Jurkat, Clone E6-1 (cell line): ENCODE measurements at regions not wholly inside any gene's neighbourhood (a gene's known extent, or its start where the extent isn't known, plus 50 kb on each side); places are given as distances from the start of the nearest gene placed in this dataset.
"Not testable (repeated sequence)": the region's sequence is repeated elsewhere in the genome, so short reads cannot be mapped to it uniquely, and the experiment has no call there.

ENCODE experiments used
- DNase-seq: peaks from one replicate; pipeline ENCODE4 v3.0.0-alpha.2; 2011; ENCODE audit warnings: low read depth, low spot score
- H3K4me3 ChIP-seq: 2 replicates; pipeline ENCODE4 v1.5.1; 2011; ENCODE audit warnings: mild to moderate bottlenecking, low read length, control low read depth, moderate library complexity

GRCh38 chr3:153894857-153895256 is 226.3 kb upstream of the ARHGEF26 start:
- H3K4me3 ChIP-seq, result no peak overlapping the region
- no peak for DNase-seq

DNA sequence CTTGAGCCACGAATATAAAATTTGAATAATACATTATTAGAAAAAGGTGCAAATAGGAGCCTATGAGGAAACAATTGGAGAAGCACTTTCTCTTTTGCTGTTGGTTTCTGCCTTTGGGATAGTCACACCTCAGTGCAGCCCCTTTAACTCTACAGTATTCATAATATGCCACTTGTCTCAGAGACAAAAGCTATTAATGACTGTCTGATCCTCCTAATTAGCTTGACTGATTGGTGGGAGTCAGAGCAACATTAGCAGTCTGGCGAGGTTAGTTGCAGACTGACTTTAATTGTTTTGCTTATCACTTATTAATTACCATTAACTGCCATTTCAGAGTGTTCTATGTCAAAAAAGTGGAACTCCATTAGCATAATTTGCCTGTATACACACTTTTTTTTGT is 225.0 kb upstream of the ARHGEF26 start:
- no peak for DNase-seq

GRCh38 chr3:153897025-153897723 is 224.0 kb upstream of the ARHGEF26 start:
- H3K4me3 ChIP-seq, result no peak overlapping the region
- no peak for DNase-seq

More for the DNA sequence above, 225.0 kb upstream of the ARHGEF26 start:
- no peak overlapping the region for H3K4me3 ChIP-seq

DNA sequence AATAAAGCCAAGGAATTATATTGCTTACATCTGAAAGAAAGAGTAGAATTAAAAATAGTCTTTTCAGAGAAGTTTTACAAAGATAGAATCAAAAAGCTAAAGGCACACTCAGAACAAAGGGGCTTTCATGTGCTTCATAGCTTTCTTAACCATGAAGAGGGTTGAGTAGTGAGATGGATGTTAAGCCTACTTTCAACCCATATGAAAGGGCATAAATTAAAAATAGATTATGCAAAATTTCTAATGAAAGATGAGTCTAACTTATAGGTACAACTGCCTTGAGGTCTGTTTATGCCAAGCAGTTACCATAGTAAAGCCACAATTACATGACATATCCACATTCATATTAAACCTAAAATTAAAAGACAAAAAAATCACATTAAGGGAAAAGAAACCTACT is 223.3 kb upstream of the ARHGEF26 start:
- no peak overlapping the region for H3K4me3 ChIP-seq
- DNase-seq, result no peak

DNA sequence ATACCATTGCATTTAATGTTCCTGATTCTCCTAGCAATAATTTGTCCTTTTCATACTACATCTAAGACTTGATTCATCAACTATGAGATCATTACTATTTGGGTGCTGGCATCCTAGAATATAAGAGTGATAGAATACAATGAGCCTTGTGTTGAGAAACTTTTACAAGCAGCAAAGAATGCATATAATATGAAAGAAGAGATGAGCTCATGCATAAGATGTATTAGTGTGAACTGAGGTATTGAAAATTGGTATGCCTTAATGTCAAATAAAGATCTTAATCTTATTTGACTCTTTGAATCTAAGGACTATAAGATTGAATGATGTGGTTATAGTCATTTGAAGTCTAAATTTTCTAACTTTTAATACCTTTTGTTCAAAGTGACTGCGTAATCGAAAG is 220.0 kb upstream of the ARHGEF26 start:
- no peak overlapping the region for H3K4me3 ChIP-seq
- DNase-seq, result no peak

DNA sequence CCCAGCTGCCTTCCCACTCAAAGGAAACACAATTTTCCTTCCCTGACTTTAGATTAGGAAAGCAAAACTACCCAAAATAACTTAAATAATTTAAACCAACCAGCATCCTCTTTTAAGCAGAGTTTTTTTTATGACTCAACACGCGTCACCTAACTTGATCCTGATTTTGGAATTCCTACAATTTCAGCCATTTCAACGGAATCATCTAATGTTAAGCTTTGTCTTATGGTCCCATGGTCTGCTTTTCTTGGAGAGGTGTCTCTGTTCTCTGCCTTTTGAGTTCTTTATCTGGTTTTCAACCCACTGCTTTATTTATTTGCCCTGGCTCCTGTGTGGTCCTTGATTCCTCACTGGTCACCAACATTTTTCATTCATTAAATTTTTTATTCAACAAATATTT is 219.2 kb upstream of the ARHGEF26 start:
- no peak overlapping the region for H3K4me3 ChIP-seq
- no peak for DNase-seq

GRCh38 chr3:153903430-153903829 is 217.8 kb upstream of the ARHGEF26 start:
- no peak for DNase-seq
- H3K4me3 ChIP-seq, result no peak overlapping the region

- no peak for DNase-seq
- no peak overlapping the region for H3K4me3 ChIP-seq
These were observed 214.8 kb upstream of the ARHGEF26 start for GRCh38 chr3:153906366-153906765.

- H3K4me3 ChIP-seq, result no peak overlapping the region
- no peak for DNase-seq
These were observed 210.8 kb upstream of the ARHGEF26 start for GRCh38 chr3:153910387-153910786.

- DNase-seq, result no peak
- H3K4me3 ChIP-seq, result no peak overlapping the region
These were observed 210.1 kb upstream of the ARHGEF26 start for GRCh38 chr3:153911116-153911515.

DNA sequence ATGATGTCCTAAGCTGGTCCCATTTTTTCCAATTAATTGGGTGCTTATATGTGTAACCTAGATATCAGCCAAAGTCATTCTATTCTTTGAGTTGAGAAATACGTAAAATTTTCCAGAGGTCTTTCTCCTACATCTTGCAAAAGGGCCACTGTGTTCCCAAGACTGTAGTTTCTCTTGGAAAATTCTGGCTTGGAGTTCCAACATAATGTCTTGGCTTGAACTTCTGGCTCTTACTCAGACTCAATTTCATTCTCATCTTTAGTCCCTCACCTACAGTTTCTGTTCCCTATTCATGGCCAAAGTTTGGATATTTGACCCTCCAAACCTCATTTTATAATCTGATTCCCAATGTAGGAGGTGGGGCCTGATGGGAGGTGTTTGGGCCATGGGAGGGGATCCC is 201.4 kb upstream of the ARHGEF26 start:
- no peak overlapping the region for H3K4me3 ChIP-seq
- DNase-seq, result no peak

- no peak overlapping the region for H3K4me3 ChIP-seq
- no peak for DNase-seq
These were observed 199.4 kb upstream of the ARHGEF26 start for GRCh38 chr3:153921826-153922225.

- H3K4me3 ChIP-seq, result no peak overlapping the region
- no peak for DNase-seq
These were observed 195.2 kb upstream of the ARHGEF26 start for GRCh38 chr3:153925841-153926514.

DNA sequence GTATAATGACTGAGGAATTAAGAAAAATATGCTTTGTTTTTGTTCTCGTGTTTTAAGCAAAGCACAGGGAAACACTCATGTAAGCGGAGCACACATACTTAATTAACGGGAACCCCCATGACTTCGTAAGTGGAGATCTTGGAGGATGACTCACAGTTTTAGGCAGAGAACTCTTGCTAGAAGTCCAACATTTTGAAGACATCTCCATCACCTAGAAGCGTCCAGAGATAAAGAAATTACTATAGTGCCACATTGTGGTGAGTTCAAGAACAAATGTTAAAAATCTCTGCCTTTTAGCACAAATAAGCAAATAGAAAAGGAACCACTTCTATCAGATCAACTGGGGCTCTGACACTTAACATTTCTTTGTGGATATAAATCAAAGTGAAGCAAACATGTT is 194.1 kb upstream of the ARHGEF26 start:
- no peak for DNase-seq

DNA sequence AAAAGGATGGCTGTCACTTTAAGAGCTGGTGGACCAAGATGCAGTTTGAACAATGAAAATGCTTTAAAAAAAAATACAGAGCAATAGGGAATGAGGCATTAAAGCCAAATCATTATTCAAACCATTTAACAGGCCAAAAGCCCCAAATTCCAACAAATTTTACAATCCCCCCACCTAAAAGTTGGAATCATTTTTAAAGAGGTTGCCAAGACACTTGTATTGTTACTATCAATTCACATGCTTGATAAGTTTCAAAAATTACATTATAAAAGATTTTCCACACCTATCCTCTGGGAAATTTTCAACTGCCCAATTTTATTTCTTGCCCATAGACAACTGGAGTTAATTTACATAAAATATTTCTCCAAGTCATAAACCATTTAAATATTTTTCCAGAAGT is 192.3 kb upstream of the ARHGEF26 start:
- DNase-seq, result no peak

More for the DNA sequence above, 194.1 kb upstream of the ARHGEF26 start:
- no peak overlapping the region for H3K4me3 ChIP-seq

DNA sequence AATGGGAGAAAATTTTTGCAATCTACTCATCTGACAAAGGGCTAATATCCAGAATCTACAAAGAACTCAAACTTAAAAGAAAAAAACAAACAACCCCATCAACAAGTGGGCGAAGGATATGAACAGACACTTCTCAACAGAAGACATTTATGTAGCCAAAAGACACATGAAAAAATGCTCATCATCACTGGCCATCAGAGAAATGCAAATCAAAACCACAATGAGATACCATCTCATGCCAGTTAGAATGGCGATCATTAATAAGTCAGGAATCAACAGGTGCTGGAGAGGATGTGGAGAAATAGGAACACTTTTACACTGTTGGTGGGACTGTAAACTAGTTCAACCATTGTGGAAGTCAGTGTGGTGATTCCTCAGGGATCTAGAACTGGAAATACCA is 187.7 kb upstream of the ARHGEF26 start:
- DNase-seq, H3K4me3 ChIP-seq: not testable (repeated sequence)

More for the DNA sequence above, 192.3 kb upstream of the ARHGEF26 start:
- no peak overlapping the region for H3K4me3 ChIP-seq

DNA sequence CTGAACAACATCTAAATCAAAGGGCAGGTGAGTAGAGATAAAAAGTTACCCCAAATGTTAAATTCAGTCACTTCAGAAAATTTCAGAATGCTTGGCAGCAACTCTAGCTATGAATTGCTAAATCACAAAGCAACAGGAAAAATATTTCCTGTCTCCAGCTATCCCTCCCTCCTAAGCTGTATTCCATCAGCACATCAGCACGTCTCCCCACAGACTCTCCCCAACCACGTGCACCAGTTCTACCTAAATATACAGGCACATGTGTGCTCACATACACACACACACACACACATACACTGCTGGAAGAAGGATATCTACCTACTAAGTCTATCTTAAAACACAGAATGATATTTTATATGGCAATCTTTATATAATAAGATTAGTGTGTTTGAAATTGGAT is 177.1 kb upstream of the ARHGEF26 start:
- no peak overlapping the region for H3K4me3 ChIP-seq
- DNase-seq, result no peak

DNA sequence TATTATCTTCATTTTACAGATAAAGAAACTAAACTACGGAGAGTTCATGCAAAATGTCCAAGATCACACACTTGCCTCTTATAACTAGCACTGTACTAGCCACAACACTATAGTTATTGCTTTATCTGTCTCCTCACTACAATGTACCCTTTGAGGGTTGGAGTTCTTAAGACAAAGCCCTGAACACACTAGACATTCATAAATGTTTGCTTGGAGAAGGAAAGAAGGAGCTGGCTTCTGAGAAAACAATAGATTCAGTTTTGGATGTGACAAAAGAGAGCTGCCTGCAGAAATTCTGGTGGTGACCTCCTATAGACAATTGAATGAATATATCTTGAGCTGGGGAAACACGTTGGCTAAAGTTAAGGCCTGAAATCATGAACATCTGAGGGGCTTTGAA is 169.9 kb upstream of the ARHGEF26 start:
- DNase-seq, result no peak
- no peak overlapping the region for H3K4me3 ChIP-seq

GRCh38 chr3:153952091-153952490 is 169.1 kb upstream of the ARHGEF26 start:
- no peak overlapping the region for H3K4me3 ChIP-seq
- DNase-seq, result no peak

DNA sequence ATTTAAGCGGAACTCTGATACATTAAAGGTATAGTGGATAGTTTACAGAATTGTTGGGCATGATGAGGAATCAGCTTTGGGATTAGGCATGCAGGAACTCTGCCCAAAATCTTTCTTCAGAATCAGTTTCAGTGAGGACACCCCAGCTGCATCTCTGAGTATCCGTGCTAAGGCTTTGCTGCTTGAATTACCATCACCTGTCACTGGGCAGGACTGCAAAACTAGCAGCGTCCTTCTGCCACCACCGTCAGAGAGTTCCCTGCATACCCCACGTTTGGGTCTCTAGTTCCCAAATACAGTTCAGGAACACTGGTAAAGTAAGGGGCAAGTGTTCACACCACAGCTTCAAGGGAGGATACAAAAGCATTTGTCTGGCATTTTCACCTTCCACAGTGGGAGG is 164.6 kb upstream of the ARHGEF26 start:
- DNase-seq, result no peak
- H3K4me3 ChIP-seq, result no peak overlapping the region

GRCh38 chr3:153957421-153957820 is 163.8 kb upstream of the ARHGEF26 start:
- no peak overlapping the region for H3K4me3 ChIP-seq
- DNase-seq, result no peak
